GM19099 (cell line): ENCODE measurements at regions not wholly inside any gene's neighbourhood (a gene's known extent, or its start where the extent isn't known, plus 50 kb on each side); places are given as distances from the start of the nearest gene placed in this dataset.

Experiments used
- POLR2A ChIP-seq: IDR thresholded peaks from 3 replicates; pipeline ENCODE4 v1.6.1; 2011; ENCODE audit warnings: low read depth; ENCODE audit not compliant: insufficient read length; ENCODE audit errors: extremely low read depth

DNA sequence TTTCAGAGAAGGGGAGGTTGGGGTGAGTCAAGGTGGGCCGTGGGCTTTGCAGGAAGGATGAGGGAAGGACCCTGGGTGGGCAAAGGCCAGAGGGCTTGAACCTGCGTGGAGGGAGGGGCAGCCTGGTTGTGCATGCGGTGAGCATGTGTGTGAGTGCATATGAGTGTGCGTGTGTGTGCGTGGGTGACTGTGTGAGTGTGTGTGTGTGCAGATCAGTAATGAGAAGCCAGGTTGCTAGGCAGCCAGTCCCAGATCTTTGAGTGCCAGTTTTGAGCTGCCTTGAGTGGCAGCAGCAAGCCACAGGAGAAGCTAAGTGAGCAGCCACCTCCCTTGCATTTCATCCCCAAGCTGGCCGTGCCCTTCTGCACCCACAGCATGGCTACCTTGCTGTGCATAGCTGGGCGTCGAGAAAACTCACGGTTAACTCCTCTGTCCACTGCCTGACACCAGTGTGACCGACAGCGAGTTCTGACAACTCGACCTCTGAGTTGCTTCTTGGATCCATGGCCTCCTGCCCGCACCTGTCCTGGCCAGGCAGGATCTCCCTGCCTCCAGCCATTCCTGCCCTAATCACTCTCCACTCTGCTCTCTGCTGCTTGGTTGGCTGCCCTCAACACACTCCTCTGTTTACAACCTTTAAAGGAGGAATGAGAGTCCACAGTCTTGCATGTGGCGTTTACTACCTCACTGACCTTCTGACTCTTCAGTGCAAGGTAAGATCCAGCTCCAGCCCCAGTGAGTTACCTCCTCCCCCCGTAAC, 775.4 kb downstream of the TYW1 start:
- TF ChIP-seq POLR2A = no peak

DNA sequence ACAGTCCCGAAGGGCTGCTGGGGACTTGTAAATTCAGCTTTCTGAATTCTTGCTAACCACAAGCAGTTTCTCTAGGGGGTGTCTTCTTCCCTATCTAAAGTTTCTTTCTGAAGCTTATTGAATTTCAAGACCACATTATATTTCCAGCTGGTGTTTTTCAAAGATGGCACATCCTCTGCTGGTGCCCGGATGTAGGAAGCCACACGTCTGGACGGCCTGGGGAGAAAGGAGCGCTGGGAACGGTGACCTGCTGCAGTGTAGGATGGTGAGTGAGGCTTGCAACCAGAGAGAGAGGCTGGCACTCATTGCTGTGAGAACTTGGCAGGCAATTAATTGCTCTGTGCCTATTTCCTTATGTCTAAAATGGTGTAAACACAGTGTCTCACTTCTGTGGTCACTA, 776.4 kb downstream of the TYW1 start:
- TF ChIP-seq POLR2A = no peak

DNA sequence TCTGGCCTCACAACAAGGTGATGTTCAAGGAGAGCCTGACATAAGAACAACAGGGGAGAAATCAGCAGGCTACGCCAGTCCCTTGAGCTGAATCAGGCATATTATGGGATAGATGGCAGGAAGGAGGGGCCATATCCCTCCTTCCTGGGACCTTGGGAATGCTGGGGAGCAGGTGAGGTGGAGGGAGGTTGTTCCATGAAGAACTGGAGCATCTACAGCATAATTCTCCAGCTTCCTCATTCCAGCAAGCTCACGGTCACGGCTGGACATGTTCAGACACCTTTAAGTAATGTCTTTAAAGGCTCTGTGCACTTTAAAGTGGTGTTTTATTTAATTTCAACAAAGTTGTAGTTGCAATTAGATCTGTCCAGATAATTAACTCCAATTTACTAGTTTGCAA, 780.5 kb downstream of the TYW1 start:
- no peak for TF ChIP-seq POLR2A

DNA sequence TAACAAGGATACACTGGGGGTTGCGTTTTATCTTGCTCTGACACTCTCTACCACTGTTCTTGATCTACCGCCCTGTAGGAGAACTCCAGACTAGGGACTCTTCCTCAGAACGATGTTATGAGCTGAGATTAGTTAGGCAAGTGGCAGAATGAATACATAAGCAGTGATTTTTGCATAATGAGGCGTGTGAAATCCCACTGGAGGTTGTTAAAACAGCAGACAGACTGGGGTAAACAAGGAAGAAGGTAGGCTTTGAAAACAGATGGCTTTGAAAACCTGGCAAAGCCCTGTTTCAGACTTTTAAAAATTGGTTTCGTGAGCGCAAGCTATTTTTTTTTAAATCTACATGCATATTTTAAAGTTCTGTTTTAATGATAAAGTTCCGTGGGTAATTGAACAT, 785.2 kb downstream of the TYW1 start:
- no peak for TF ChIP-seq POLR2A

DNA sequence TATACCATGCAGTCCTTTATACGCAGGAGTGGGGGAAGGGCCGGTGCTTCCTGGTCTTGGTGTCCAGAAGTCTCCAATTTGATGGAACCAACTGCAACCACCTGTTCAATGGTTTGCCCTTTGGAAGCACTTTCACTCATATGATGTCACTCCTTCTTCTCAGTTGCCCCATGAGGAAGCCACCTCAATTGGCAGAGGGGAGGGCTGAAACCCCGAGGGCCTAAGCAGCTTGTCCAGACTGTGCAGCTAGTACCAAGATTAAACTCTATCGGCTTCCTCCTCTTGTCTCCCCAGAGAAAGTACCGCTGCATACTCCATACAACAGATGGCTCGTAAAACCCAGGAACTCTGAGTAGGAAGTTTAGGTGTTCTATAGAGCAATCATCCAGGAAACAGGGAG, 789.4 kb downstream of the TYW1 start:
- TF ChIP-seq POLR2A = no peak

DNA sequence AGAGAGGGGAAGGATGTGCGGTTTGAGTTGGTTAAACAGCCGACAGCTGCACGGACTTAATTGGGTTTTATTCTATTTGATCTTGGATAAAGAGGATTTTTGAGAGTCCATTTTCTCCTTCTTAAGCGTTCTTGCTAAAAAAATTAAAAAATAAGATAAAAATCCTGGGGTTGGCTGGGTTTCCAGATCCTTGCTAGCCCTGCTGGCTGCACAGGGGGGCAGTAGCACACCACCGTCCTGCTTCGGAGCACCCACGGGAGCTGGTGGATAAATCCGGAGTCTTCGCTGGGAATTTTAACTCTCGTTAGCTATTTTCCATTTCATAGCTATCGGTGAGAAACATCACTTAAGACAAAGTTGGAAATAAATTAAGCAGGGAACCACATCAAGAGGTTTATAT, 792.0 kb downstream of the TYW1 start:
- TF ChIP-seq POLR2A = no peak

DNA sequence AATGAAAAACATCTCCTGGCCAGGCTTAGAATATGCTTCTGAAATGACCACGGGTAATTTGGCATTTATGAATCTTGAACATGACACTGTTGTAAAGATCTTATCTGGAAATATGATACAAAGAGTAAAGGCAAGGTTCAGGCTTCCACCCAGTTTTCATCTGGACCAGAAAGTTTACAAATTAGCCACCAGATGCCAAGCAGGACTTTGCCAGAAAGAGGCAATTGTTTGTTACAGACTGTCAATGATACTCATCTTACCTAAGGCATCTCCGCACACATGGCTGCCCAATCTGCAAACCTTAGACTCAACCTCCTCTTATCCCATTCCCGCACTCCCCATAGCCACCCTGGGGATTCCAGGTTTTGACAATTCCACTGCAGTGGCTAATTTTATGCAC, 795.3 kb downstream of the TYW1 start:
- no peak for TF ChIP-seq POLR2A

DNA sequence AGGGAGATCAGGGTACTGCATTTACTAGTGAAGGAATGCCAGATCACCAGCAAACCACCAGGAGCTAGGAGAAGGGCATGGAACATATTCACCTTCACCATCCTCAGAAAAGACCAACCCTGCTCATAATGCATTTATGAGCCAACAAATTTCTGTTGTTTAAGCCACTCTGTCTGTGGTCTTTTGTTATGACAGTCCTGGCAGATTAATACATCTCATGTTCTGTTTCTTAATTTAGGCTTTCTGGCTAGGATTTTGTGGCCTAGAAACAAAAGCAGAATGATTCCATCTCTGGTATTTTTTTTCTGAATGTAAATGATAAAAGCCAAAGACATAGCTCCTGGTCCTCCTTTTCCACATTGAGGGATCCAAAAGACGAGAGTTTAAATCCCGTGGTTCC, 797.9 kb downstream of the TYW1 start:
- no peak for TF ChIP-seq POLR2A

DNA sequence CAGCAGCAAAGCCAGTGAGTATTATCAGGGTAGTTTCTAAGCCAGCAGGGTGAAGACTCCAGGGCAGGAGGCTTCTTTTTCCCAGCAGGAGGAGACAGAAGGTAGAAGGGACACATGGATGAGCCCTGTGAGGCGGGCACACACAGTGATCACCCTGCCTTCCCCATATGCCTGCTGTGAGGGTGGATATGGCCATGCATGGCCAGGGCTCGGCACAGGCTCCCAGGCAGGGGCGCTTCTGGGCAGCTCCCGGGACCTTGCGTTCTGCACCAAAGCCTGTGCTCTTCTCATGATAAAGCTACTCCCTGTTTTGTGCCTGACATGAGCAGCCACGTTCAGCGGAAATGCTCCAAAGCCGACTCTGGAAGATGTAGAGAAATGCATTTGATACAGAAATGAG, 807.2 kb downstream of the TYW1 start:
- TF ChIP-seq POLR2A = no peak

DNA sequence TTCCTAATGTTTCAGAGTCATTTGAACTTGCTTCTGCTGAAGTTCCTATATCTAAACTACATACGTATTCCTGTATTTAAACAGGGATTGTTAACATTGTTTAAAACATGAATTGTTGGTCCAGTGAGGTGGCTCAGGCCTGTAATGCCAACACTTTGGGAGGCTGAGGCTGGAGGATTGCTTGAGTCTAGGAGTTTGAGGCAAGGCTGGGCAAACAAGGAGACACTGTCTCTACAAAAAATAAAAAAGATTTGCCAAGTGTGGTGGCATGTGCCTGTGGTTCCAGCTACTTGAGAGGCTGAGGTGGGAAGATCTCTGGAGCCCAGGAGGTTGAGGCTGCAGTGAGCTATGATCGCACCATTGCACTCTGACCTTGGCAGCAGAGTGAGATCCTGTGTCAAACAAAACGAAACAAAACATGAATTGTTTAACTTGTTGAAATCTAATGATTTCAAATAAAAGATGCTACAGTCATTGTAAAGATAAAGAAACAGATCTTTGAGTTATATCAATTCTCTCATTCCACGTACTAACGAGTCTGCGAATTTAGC, 809.4 kb downstream of the TYW1 start:
- TF ChIP-seq POLR2A = no peak

DNA sequence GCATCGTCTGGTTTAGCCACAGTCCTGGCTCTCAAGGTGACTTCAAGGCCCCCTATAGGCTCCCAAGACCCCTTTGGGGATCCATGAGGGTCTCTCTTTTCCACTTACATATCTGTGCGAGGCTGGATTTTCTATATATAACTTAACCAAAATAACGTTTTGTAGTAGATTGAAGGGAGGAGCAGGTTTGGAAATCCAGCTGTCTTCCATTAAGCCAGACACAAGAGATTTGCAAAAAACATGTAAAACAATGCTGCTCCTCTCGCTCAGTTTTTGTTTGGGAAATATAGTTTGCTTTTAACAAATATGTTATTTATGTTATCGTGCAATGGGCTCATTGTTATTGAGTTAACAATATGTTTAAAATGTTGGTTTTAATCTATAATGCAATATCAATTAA, 811.2 kb downstream of the TYW1 start:
- TF ChIP-seq POLR2A = no peak

DNA sequence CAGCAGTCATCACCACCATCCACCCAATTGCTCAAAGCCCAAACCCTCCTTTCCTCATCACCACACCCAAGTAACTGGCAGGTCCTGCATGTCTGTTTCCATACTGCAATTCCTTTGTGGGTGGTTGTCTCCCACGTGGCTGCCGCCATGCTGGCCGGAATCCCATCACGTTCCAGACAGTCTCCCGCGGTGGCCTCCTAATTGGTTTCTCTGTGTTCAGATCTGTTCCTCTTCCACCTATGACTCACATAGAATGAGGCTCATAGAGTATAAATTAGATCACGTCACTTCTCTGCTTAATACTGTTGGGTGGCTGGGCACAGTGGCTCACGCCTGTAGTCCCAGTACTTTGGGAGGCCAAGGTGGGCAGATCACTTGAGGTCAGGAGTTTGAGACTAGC, 813.0 kb downstream of the TYW1 start:
- no peak for TF ChIP-seq POLR2A

DNA sequence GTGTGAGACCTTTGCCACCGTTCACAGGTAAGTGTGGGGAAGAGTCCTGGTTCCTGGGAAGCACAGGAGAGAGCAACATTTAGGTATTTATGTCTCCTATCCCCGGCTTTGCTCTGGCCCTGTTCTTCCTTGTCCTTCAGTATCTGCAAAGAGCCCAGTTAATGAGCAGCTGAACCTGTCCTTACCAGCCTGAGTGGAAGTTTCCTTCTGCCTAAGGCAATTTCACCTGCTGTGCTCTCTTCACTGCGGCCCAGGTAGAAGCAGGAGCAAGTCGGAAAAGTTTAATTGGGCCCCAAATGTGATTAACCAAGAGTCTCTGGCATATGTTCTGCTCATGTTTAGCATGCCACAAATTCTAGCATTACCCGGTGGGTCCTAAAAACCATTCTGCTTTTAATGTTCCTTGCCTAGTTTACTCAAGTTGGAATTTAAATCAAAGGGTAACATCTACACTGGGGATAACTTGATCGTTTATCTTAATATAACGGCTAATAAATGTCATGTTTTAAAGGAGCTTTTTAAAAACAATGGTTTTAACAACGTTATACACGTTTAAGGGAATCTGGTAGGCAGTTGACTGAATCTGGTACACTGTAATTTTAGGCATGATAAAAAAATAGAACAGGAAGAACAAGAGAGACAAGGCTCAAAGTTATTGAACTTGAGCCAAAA, 817.1 kb downstream of the TYW1 start:
- no peak for TF ChIP-seq POLR2A

DNA sequence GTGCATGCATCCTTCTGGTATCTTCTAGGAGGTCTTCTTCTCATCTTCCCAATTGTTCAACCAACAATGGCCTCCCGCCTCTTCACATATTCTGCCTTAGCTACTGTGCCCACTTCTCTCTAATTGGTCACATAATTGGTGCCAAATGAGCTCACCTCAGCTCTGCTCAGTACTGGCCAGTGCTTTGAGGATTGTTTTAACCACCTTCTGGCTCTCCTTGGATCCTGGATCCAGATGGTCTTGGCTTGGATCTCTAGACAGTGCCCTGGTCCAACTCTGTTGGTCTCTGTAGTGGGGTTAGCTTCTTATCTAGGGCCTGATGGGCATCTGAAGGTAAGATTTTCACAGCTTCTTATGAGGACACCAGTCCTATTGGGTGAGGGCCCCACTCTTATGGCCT, 820.8 kb downstream of the TYW1 start:
- no peak for TF ChIP-seq POLR2A

DNA sequence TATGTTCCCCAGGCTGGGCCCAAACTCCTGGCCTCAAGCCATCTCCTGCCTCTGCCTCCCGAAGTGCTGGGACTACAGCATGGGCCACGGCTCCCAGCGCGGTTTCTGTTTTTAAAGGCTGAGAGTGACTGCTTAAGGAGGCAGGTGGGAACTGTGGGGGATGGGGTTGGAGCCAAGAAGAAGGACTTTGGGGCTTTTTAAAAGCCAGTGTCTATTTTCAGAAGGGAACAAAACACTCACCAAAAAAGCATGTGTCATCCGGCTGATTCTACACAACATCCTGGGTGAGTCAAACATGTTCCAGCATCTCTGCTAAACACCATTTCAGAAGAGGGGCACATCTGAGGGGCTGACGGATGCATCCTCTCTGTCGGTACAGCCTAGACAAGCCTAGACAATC, 824.5 kb downstream of the TYW1 start:
- no peak for TF ChIP-seq POLR2A

DNA sequence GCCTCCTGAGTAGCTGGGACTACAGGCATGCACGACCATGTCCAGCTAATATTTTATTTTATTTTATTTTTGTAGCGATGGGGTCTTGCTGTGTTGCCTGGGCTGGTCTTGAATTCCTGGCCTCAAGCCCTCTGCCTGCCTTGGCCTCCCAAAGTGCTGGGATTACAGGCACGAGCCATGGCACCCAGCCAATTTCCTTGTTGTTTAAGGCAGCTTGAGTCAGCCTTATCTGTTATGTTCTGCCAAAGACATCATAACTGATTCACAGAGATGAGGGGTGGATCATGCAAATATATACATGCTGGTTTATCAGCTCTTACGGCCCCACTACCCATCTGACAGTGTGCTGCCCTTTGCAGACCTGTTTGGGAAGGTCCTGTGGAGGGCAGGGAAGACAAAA, 826.7 kb downstream of the TYW1 start:
- no peak for TF ChIP-seq POLR2A

DNA sequence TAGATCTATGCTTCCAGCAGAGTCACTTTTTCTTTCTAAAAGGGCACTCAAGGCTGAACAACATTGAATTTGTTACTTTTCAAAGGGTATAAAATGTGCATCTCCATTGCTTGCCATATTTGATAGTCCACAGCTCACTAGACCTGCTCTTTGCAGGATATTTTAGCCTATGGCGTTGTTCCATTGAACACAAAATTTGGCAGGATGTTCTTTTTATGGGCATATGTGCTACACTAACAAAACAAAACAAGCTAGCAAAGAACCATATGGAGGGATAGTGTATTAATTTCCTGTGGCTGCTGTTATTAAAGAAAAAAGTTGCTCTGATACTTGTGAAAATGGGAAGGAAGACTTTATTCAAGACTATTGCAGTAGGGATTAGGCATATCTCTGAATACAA, 828.7 kb downstream of the TYW1 start:
- TF ChIP-seq POLR2A = no peak

DNA sequence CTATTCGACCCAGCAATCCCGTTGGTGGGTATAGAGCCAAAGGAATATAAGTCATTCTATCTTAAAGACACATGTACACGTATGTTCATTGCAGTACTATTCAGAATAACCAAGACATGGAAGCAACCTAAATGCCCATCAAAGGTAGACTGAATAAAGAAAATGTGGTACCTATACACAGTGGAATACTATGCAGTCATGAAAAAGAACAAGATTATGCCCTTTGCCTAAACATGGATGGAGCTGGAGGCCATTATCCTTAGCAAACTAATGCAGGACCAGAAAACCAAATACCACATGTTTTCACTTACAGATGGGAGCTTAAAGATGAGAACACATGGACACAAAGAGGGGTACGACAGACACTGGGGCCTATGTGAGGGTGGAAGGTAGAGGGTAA, 845.3 kb downstream of the TYW1 start:
- no peak for TF ChIP-seq POLR2A
